ENCODE measurements at regions not wholly inside any gene's neighbourhood (a gene's known extent, or its start where the extent isn't known, plus 50 kb on each side); places are given as distances from the start of the nearest gene placed in this dataset.

- H3K4me3 Mint-ChIP-seq = no peak overlapping the region
Measured at GRCh38 chr13:40875044-40875443, 85.6 kb downstream of the SLC25A15 start.

More at GRCh38 chr13:40875044-40875443, 85.6 kb downstream of the SLC25A15 start:
- no peaks in the 10 kb centered on the region for H3K9me2 ChIP-seq (ENCODE audit: insufficient read depth)
- peaks cover 79% of the 10 kb centered on the region for H3K9me3 Mint-ChIP-seq
- H3K27me3 Mint-ChIP-seq (ENCODE audit: insufficient read depth, low read depth, poor library complexity) = peaks cover 9% of the 10 kb centered on the region
- no peak for ATAC-seq
- no peaks in the 10 kb centered on the region for H3K4me1 Mint-ChIP-seq
- H3K4me1 ChIP-seq (ENCODE audit: insufficient read depth) = no peaks in the 10 kb centered on the region
- H3F3A ChIP-seq (replicated peaks; ENCODE audit: low read depth) = no peaks in the 10 kb centered on the region
- no peak overlapping the region for H3K27ac Mint-ChIP-seq
- H3K27ac ChIP-seq (ENCODE audit: low read depth) = no peak overlapping the region
- peaks cover 77% of the 10 kb centered on the region for H3K36me3 Mint-ChIP-seq (ENCODE audit: low read depth)
- H3K79me2 ChIP-seq (replicated peaks; ENCODE audit: insufficient read depth) = no peaks in the 10 kb centered on the region
- no peaks in the 10 kb centered on the region for H4K20me1 ChIP-seq (replicated peaks; ENCODE audit: insufficient read depth)
- H3K36me3 ChIP-seq (ENCODE audit: insufficient read depth) = peaks cover 12% of the 10 kb centered on the region; the same call in 1 of the 2 replicates
- no peak overlapping the region for H3K4me3 ChIP-seq
- H3K27me3 ChIP-seq (ENCODE audit: insufficient read depth) = no peaks in the 10 kb centered on the region
- DNase-seq (ENCODE audit: low spot score) = no peak
- no peak overlapping the region for H3K4me2 ChIP-seq
- no peak overlapping the region for H2AFZ ChIP-seq
- TF ChIP-seq ZNF462 (CRISPR knock-in tag; IDR thresholded peaks at IDR 0.05) (no peak), STAT1 (IDR thresholded peaks at IDR 0.05; ENCODE audit: unreplicated experiment) (no peak), JUNB (IDR thresholded peaks at IDR 0.05; ENCODE audit: unreplicated experiment) (no peak), POLR2AphosphoS5 (IDR thresholded peaks at IDR 0.05; ENCODE audit: low read depth) (no peak), EZH2phosphoT487 (IDR thresholded peaks at IDR 0.05; ENCODE audit: unreplicated experiment) (no peak), CREB1 (CRISPR knock-in tag; IDR thresholded peaks at IDR 0.05; ENCODE audit: low read depth) (no peak), ETS1 (IDR thresholded peaks at IDR 0.05) (no peak), CTCF (conservative IDR thresholded peaks at IDR 0.05; ENCODE audit: low read depth in 2 of 2) (no peak), ZNF331 (CRISPR knock-in tag; IDR thresholded peaks at IDR 0.05; ENCODE audit: low read depth) (no peak), REST (IDR thresholded peaks at IDR 0.05; ENCODE audit: unreplicated experiment) (no peak), ZNF114 (CRISPR knock-in tag; IDR thresholded peaks at IDR 0.05) (no peak), NANOG (IDR thresholded peaks at IDR 0.05; ENCODE audit: borderline replicate concordance) (no peak), EZH2 (IDR thresholded peaks at IDR 0.05; ENCODE audit: low read depth, unreplicated experiment) (no peak)
